PC-3 (cell line): ENCODE measurements at regions not wholly inside any gene's neighbourhood (a gene's known extent, or its start where the extent isn't known, plus 50 kb on each side); places are given as distances from the start of the nearest gene placed in this dataset.

Experiments
- EZH2phosphoT487 ChIP-seq: fragments of 300-600 bp; sonication (generic); IDR thresholded peaks from 2 replicates; pipeline ENCODE4 v1.6.1; 2018; ENCODE audit warnings: mild to moderate bottlenecking, antibody characterized with exemption, low read length, borderline replicate concordance
- TF ChIP-seq, protein P1 (sequence below): fragments of 300-600 bp; sonication (generic); conservative IDR thresholded peaks from 2 replicates; pipeline ENCODE4 v1.5.1; 2017; ENCODE audit warnings: antibody characterized with exemption, low read depth, mild to moderate bottlenecking, low read length

DNA sequence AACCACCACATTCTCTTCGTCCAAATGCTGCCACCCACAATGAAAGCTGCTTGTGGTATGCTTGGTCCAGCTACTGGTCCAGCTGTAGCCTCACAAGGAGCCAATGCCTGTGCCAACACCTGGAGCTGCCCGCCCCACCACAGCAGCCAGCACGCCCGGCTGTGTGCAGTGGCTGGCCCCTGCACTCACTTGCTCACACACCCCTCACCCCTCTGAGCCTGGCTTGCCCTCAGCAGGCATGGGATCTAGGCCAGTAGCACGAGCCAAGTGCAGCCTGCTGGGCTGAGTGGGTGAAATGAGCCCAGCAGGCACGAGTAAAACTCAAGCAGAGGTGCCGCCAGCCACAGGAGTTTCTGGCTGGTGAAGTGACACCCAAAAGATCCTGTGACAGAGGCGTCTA lies 2096.4 kb upstream of the PCDH20 start:
- TF ChIP-seq, protein P1, sequence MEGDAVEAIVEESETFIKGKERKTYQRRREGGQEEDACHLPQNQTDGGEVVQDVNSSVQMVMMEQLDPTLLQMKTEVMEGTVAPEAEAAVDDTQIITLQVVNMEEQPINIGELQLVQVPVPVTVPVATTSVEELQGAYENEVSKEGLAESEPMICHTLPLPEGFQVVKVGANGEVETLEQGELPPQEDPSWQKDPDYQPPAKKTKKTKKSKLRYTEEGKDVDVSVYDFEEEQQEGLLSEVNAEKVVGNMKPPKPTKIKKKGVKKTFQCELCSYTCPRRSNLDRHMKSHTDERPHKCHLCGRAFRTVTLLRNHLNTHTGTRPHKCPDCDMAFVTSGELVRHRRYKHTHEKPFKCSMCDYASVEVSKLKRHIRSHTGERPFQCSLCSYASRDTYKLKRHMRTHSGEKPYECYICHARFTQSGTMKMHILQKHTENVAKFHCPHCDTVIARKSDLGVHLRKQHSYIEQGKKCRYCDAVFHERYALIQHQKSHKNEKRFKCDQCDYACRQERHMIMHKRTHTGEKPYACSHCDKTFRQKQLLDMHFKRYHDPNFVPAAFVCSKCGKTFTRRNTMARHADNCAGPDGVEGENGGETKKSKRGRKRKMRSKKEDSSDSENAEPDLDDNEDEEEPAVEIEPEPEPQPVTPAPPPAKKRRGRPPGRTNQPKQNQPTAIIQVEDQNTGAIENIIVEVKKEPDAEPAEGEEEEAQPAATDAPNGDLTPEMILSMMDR: no peak
- no peak for TF ChIP-seq EZH2phosphoT487
